GM12878 (cell line): ENCODE measurements at regions not wholly inside any gene's neighbourhood (a gene's known extent, or its start where the extent isn't known, plus 50 kb on each side); places are given as distances from the start of the nearest gene placed in this dataset.

ENCODE experiments used
- CUX1 ChIP-seq: IDR thresholded peaks from 2 replicates; pipeline ENCODE4 v1.6.1; 2012; ENCODE audit warnings: improper control_type of control experiment, low read depth, low read length; ENCODE audit not compliant: insufficient replicate concordance
- POU2F2 ChIP-seq: IDR thresholded peaks from 3 replicates; pipeline ENCODE4 v1.6.1; 2011; ENCODE audit warnings: low read depth, mild to moderate bottlenecking, low read length, borderline replicate concordance
- TF ChIP-seq, protein P1 (sequence below): fragments of 450-650 bp; IDR thresholded peaks from 2 replicates; pipeline ENCODE4 v1.6.1; 2017; ENCODE audit warnings: mild to moderate bottlenecking, moderate library complexity

DNA sequence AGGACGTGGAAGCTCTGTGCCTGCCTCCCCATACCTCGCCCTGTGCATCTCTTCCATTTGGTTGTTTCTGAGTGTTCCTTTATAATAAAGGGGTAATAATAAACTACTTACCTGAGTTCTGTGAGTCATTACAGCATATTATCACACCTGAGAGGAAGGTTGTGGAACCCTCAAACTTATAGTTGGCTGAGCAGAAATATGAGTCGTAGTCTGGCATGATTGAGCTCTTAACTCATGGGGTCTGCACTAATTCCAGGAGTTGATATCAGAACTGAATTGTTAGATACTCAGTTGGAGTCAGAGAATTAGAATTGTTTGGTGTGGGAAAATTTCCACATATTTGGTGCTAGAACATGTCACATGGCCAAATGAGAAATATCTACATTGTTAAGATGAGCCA is 52.4 kb upstream of the HTR2A start (continued):
- TF ChIP-seq, protein P1, sequence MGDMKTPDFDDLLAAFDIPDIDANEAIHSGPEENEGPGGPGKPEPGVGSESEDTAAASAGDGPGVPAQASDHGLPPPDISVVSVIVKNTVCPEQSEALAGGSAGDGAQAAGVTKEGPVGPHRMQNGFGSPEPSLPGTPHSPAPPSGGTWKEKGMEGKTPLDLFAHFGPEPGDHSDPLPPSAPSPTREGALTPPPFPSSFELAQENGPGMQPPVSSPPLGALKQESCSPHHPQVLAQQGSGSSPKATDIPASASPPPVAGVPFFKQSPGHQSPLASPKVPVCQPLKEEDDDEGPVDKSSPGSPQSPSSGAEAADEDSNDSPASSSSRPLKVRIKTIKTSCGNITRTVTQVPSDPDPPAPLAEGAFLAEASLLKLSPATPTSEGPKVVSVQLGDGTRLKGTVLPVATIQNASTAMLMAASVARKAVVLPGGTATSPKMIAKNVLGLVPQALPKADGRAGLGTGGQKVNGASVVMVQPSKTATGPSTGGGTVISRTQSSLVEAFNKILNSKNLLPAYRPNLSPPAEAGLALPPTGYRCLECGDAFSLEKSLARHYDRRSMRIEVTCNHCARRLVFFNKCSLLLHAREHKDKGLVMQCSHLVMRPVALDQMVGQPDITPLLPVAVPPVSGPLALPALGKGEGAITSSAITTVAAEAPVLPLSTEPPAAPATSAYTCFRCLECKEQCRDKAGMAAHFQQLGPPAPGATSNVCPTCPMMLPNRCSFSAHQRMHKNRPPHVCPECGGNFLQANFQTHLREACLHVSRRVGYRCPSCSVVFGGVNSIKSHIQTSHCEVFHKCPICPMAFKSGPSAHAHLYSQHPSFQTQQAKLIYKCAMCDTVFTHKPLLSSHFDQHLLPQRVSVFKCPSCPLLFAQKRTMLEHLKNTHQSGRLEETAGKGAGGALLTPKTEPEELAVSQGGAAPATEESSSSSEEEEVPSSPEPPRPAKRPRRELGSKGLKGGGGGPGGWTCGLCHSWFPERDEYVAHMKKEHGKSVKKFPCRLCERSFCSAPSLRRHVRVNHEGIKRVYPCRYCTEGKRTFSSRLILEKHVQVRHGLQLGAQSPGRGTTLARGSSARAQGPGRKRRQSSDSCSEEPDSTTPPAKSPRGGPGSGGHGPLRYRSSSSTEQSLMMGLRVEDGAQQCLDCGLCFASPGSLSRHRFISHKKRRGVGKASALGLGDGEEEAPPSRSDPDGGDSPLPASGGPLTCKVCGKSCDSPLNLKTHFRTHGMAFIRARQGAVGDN, result no peak
- no peak for TF ChIP-seq CUX1
- TF ChIP-seq POU2F2, result no peak
